Transverse colon (tissue), 4 donors: ENCODE measurements at regions not wholly inside any gene's neighbourhood (a gene's known extent, or its start where the extent isn't known, plus 50 kb on each side); places are given as distances from the start of the nearest gene placed in this dataset.
A peak's percentile ranks its signal among the peaks of the same experiment; 100 is the strongest.

ENCODE experiments used
- POLR2A ChIP-seq: fragments of 450-650 bp; IDR thresholded peaks from one replicate; pipeline ENCODE4 v1.6.1; 2016; ENCODE audit warnings: antibody characterized with exemption, mild to moderate bottlenecking, moderate library complexity
- POLR2AphosphoS5 ChIP-seq, 3 donors: sonication (generic); formaldehyde crosslinking; IDR thresholded peaks; one replicate each; pipeline ENCODE4 v1.6.1; 2016; ENCODE audit warnings: antibody characterized with exemption in 3 of 3
- TF ChIP-seq, protein P1 (sequence below), 5 experiments: fragments of 200-600 bp in 3 of 5; fragments of 450-650 bp in 2 of 5; sonication (generic) in 3 of 5; IDR thresholded peaks; 1 replicate in 2 of 5; 2 replicates in 3 of 5; pipeline ENCODE4 v1.5.1; 2016 to 2017; ENCODE audit warnings: antibody characterized with exemption in 5 of 5, inconsistent platforms in 3 of 5, mild to moderate bottlenecking in 2 of 5, moderate library complexity in 1 of 5

GRCh38 chr12:24595652-24596235 lies 353.2 kb downstream of the BCAT1 start:
- TF ChIP-seq POLR2A = no peak
- TF ChIP-seq, protein P1, sequence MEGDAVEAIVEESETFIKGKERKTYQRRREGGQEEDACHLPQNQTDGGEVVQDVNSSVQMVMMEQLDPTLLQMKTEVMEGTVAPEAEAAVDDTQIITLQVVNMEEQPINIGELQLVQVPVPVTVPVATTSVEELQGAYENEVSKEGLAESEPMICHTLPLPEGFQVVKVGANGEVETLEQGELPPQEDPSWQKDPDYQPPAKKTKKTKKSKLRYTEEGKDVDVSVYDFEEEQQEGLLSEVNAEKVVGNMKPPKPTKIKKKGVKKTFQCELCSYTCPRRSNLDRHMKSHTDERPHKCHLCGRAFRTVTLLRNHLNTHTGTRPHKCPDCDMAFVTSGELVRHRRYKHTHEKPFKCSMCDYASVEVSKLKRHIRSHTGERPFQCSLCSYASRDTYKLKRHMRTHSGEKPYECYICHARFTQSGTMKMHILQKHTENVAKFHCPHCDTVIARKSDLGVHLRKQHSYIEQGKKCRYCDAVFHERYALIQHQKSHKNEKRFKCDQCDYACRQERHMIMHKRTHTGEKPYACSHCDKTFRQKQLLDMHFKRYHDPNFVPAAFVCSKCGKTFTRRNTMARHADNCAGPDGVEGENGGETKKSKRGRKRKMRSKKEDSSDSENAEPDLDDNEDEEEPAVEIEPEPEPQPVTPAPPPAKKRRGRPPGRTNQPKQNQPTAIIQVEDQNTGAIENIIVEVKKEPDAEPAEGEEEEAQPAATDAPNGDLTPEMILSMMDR (IDR thresholded peaks at IDR 0.05) = peak in 1 of 5 experiments; percentile 6
- no peak for TF ChIP-seq POLR2AphosphoS5 (IDR thresholded peaks at IDR 0.05)
